HG03039 (cell line): ENCODE measurements at regions not wholly inside any gene's neighbourhood (a gene's known extent, or its start where the extent isn't known, plus 50 kb on each side); places are given as distances from the start of the nearest gene placed in this dataset.
"Not testable (repeated sequence)": the region's sequence is repeated elsewhere in the genome, so short reads cannot be mapped to it uniquely, and the experiment has no call there.

Source experiments
- ATAC-seq: cut with Tn5 transposase; IDR thresholded peaks from one replicate; pipeline ENCODE4 v1.9.1; 2021; ENCODE audit warnings: mild to moderate bottlenecking, moderate library complexity; ENCODE audit not compliant: unreplicated experiment

DNA sequence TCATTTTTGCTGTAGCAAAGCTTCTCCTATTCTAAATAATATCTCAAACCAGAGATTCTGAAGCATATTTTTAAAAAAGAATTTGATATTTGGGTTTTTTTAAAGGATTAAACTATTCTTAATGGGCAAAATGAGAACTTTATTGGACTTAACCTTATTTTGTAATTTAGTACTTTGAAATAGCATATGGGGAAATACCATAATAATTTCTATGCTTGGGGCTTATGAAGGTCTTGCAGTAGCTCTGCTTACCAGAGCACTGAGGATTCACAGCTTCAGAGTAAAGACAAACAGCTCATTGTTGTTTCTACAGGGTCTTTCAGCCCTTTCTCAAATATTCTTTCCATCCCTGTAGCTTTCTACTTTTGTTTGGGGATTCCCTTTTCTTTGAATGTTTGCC lies 111.2 kb upstream of the ZNF648 start:
- ATAC-seq = no peak

DNA sequence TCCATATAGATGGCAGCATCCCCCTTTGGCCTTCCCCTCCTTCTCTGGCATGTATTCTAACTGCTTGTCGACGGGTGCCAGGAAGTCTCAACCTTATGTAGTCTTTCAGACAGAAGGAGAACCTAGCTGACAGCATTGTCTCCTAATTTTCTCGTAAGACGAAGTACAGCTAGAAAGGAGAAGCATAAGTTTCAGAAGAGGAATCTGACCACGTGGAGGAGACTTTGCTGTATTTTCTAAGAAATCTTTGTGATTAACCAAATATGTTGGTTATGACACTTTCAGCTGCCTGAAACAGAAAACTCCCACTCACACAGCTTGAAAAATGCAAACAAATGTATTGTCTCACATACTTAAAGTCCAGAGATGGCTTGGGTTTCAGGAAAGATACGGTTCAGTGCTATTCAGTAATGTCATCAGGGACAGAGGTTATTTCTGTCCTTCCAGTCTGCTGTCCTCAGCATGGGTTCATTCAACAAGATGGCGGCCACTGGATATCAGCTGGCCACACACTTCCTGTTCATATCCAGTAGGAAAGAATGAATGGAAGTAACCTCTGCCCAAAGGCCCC lies 109.5 kb upstream of the ZNF648 start:
- ATAC-seq = no peak

DNA sequence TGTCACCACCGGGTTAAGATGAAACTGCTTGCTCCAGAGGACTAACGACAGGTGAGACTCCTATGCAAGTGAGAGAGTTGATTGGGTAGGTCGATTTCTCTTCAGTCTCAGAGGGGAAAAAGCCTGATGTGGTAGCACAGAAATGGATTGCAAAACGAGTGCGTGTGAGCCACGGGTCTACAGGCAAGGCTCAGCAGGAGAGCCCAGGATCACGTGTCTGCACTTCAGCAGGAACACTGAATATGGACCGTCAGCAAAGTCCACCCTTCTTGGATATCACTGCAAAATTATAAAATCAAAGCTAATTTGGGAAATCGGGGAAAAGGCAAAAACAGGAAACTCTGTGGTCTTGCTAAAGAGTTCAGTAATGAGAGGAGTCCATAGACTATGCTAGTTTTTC lies 107.7 kb upstream of the ZNF648 start:
- no peak for ATAC-seq

DNA sequence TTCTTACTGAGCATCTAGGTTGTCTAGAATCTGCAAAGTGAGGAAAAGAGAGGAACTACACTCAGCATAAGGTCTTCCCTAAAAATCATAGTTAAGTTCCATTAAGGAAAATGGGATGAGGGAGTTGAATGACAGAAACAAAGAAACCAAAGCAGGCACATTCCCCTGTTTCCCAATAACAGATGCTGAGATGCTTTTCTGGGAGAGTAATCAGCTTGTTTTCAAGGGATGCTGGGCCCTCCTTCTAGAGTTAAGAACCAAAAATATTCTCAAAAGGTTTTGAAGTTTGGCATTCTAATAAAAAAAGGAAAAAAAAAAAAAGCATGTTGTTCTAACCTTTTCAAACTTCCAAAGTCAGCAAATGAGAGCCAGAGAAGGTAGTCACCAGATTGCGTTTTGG lies 105.2 kb upstream of the ZNF648 start:
- no peak for ATAC-seq

DNA sequence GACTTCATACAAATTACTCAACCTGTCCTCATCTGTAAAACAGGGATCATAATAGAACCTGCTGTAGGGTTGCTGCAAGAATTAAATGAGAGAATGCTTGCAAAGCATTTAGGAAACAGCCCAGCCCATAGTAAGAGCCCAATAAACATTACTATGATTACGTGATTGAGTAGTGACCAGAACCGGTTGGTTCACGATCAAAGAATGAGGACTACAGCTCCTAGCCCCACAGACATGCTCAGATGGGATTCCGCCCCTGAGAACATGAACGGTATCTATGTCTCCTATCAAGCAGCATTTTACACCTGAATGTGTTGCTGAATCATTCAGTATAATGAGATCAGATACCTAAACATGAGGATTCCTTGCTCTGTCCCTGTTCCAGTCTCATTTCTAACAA lies 104.8 kb upstream of the ZNF648 start:
- no peak for ATAC-seq

DNA sequence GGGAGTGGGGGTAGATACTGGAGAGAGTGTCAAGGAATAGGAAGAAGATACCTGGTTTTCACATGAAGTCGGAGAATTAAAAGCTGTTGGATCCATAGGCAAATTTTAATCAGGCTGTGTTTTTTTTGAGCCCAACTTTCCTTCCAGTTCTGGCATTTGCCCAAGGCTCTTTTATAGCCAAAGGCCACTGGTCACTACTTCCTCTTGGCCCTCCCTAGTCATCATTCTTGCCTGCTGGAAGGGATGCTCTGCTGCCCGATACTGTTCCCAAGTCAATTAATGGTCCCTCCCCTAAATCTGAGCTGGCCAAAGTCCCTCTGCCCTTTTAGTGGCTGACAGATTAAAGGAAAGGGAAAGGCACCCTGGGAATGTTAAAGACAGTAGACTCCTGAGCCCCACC lies 102.8 kb upstream of the ZNF648 start:
- no peak for ATAC-seq

DNA sequence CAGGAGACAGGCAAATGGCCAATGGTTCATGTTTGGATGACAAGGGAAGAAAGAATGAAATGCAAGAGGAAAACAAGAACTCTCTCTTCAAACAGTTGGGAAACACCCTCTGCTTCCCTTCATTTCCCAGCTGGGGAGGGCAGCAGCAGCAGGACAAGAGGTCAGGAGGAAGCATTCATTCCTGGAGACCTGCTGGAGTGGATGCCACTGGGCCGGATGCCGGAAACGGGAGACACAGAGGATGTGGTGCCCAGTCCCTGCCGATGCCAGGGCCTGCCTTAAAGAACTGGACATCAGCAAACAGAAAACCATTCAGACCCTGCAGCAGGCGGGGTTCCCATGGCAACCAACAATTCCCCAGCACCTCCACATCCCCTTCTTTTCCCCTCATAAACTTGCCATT lies 102.3 kb upstream of the ZNF648 start:
- ATAC-seq = no peak

DNA sequence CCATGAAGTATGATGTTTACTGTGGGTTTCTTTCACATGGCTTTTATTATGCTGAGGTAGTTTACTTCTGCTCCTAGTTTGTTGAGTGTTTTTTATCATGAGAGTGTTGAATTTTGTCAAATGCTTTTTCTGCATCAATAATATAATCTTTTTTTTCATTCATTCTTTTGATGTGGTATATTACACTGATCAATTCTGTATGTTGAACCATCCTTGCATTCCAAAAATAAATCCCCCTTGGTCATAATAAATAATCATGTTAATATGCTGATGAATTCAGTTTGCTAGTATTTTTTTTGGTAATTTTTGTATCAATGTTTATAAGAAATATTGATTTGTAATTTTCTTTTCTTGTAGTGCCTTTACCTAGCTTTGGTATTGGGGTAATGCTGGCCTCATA lies 97.9 kb upstream of the ZNF648 start:
- no peak for ATAC-seq

DNA sequence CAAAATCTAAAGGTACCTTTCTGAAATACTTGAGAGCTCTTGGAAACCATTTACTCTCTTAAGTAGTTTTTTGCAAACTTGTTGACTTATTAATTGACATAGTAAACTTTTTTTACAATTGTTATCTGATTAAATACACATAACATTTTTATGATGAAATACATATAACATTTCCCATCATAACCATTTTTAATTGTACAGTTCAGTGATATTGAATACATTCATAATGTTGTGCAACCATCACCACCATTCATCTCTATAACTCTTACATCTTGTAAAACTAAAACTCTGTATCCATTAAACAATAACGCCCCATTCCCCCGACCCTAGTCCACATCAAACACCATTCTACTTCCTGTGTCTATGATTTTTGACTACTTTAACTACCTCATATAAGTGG lies 95.7 kb upstream of the ZNF648 start:
- no peak for ATAC-seq

DNA sequence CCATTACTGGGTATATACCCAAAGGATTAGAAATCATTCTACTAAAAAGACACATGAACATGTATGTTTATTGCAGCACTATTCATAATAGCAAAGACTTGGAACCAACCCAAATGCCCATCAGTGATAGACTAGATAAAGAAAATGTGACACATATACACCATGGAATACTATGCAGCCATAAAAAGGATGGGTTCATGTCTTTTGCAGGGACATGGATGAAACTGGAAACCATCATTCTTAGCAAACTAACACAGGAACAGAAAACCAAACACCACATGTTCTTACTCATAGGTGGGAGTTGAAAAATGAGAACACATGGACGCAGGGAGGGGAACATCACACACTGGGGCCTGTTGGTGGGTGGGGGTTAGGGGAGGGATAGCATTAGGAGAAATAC lies 92.9 kb upstream of the ZNF648 start:
- ATAC-seq = not testable (repeated sequence)

DNA sequence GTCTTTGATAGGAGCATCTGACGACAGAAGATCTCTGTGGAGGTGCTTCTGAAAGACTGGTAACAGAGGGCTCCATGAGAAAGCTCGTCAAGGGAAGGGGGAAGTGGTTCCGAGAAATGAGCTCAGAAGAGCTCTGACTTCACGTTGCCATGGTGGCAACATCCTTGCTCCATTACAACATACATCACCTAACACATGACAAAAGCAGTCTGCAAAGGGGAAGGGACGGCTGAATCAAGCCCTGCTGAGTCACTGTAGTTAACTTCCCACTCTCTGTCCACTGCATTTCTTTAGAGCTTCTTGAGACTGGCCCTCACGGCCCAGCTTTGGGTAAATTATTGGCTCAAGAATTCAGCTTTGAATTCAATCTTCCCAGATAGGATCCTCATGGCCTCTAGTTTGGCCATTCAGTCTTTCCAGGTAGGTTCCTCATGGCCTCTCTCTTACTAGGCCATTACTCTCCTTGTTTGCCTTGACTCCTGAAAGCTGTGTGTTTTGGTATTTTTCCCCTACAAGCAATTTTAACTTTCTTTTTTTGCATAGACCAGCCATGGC lies 88.0 kb upstream of the ZNF648 start:
- ATAC-seq = no peak

DNA sequence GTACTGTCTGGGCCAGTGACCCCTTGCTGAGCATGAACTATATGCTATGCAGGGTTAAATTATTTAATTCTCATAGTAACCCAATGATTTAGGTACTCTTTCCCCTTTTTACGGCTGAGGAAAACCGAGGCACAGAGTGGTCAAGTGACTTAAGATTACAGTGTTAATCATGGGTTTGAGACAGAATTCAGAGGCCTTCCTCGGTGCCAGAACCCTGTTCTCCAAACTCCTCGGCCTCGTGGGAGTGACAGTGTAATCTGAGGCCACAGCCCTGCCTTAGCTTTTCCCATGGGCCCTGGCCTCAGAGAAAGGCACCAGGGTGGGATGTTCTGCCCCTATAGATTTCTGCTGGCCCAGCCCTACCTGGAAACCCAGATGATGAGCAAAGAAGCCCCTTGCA lies 86.4 kb upstream of the ZNF648 start:
- ATAC-seq = no peak

DNA sequence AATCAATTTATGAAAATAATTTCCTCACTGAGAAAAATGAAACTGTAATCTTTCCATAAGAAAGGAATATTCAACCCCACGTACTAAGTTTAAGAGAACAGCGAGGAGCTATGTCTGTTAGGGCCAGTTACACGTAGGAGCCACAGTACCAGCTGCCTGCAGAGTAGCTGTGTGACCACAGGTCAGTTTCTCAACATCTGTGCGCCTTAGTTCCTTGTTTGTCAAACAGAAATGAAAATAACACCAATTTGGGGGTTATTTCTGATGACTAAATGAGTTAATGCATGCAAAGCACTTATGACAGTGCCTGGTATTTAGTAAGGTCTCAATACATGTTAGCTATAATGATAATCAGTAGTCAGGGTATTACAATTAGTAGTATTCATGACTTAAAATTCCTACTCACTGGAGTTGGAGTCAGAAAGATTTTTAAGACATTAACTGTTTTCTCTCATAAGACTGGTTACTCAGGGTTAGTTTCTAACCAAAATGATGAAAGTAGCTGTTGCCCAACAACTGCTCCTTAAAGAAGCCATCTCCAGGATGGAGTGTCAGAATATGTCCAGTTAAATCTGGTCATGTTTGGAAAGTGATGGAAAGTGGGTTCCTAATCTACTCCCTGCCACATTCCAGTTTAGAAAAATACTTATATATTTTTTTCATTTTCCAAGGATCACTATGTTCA lies 85.8 kb upstream of the ZNF648 start:
- ATAC-seq = peak; percentile 79

DNA sequence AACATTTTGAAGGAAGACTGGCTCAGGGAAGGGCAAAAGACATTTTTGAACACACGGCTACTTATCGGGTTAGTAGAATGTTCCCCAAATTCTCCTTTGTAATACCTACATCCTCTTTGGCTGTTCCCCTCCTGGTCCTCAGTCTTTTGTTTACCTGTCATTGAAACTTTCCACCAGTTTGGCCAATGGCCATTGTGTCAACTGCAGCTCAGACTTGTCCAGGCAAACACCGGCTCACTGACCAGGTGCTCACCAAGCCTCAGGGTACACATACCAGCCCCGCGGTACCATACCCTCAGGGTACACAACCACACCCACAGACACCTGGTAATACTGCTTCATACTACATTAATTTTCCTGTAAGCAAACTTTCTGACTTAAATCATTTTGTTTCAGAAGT lies 84.8 kb upstream of the ZNF648 start:
- ATAC-seq = no peak

DNA sequence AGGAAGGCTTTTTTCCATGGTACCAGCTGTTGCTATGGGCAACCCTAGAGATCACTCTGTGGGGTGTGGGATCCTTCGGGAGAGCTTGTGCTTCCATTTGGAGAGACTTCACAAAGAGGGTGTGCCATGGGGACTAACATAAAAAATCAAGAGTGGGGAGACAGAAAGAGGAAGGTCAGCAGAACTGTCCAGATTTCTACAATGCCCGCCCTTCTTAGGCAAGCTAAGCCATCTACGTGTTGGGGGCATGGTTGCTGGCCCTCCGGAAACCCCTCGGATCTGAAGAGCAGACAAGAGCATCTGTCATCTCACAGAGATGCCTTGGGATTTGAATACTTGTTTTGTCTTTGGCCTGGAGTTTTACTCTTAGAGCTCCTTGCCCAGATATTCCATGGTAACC lies 83.9 kb upstream of the ZNF648 start:
- ATAC-seq = no peak

DNA sequence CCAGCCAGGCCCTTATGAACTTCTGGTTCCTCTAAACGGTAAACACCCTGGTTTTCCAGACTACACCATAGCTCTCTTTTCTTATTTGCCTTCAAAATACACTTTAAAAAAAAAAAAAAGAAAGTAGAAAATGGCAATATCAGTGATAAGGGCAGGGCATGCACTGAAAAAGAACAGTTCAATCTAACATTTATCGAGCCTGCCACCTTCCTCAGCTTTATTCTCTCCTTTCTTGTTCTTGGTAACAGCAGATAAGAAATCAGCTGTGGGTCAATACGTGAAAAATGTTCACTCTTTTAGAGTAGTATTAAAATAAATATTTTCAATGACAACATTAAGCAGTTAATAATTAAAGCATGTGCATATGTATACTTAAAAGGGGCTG lies 83.1 kb upstream of the ZNF648 start:
- no peak for ATAC-seq

DNA sequence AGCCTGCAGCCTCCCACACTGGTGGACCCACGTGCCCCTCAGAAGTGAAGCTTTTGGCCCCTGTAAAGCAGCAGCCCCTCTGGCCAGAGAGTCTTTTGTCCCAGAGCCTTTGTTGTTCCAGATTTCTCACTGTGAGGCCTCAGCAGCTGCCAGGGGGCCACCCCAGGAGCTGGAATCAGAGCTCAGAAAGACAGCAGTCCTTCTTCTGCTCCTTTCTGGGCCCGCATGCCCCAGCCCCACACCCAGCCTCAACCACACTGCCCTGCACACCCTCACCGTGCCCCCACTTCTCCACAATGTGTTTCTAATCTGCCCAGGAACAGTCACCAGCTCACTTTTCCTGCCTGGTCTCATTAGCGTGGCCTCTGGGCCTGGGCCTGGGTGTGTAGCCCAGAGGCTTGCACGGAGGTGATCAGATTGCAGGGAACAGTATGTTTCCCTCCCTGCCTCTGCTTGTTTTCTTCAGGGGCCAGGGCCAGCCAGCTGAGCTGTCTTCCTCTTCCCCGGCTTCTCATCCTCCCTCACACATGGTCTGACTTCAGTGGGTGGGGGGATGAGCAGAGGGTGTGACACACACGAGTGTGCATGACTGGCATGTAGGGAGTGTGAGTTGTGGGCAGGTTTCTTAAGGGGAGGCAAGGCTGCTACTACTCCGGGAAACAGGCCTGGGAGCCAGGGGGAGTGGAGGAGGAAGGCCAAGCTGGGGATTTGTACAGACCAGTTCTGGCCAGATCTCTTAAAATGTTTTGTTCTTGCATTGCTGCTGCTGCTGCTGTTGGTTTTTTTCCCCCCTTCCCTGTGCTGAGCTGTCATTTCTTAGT lies 82.5 kb upstream of the ZNF648 start:
- no peak for ATAC-seq

DNA sequence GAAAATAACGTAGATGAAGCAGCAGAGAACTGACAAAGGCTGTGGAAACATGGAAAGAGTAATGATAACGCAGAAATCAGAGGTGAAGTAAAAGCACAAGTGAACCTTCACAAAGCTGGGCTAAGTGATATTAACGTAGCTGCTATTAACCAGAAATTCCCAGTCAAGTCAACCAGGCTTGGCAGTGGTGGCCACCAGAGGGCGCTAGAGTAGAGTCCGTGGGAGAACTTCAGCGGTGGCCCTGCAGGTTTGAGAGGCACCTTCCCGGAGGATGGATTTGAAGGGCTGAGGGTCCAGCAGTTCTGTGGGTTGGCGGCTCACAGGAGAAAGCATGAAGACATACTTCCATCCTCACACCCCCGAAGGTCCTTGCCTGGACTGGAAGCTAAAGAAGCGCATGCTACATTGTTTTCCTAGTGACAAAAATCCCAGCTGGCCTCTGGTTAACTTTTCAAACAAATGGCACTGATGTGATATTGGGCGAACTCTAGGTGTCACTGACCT lies 81.7 kb upstream of the ZNF648 start:
- no peak for ATAC-seq

DNA sequence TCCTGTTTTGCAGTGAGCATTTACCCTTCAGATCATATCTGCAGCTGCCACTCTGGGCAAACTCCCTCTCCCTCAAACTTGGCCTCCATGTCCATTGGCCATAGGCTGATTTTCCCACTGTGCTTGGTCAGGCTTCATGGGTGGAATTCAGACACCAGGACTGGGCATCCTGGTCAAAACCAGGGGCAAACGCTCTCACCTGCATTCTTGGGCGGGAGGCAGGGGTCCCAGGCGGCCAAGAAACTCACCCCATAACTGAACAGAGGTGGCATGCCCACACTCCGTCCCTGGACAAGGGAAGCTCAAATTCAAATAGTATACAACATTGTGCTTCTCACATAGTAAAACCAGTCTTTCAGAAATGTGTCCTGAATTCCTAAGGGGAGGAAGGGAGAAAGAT lies 81.1 kb upstream of the ZNF648 start:
- ATAC-seq = no peak

DNA sequence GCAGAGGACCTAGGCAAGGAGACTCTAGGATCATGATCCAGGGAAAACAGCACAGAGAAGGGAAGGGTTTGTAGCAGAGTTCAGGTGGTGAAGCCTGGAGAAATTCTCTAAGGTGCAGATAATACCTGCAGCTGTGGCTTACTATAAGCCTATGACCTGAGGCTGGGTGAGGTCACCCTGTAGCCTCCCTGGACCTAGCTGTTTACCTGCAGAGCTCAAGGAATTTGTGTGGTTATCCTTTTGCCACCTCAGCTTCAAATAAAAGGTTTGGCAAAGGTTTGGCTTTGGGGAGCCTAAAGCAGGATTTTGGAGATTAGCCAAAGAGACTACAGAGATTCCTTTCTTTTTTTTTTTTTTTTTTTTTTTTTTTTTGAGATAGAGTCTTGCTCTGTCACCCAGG lies 79.5 kb upstream of the ZNF648 start:
- ATAC-seq = no peak

DNA sequence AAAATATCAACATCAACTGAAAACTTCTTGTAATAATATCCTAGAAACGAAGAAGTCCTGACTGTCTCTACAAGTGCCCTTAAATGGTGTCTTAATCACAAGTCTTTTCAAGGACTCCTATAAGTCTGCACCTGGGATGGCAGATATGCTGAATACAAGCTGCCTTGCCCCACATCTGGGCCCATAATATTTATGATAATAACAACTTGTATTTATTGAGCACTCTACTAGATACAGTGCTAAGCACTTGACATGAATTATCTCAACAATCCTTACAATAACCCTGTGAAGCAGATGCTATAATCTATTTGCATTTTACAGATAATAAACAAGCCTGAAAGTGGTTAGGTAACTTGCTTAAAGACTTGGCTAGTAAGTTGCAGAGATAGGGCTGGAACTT lies 78.0 kb upstream of the ZNF648 start:
- ATAC-seq = no peak

DNA sequence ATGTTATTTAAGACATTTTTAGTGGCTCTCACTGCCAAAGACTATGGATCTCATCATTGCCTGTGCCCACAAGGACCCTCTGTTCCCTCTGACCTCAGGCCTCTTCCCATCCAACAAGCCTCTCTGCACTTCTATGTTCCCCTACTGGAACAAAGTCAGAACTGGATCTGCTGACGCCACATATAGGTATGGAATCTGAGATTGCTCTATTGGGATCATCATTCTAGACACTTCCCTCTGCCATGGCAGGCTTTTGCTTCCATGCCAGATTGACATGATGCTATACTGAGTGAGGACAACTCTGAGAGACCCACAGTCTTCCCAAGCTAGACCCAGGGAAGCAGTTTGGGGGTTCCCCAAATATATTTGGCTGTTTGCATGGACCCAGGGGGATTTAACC lies 76.0 kb upstream of the ZNF648 start:
- no peak for ATAC-seq
